Erythroblast (primary cell): ENCODE measurements at regions not wholly inside any gene's neighbourhood (a gene's known extent, or its start where the extent isn't known, plus 50 kb on each side); places are given as distances from the start of the nearest gene placed in this dataset.
A peak's percentile ranks its signal among the peaks of the same experiment; 100 is the strongest.

Experiments
- DNase-seq, 2 experiments: peaks; one replicate each; lab custom pipeline; 2025; lab: John Stamatoyannopoulos, UW
- GATA1 ChIP-seq: IDR thresholded peaks from 2 replicates; pipeline ENCODE4 v1.6.1; 2011; ENCODE audit warnings: low read depth, mild to moderate bottlenecking, control low read depth, low read length, moderate library complexity
- POLR2A ChIP-seq: IDR thresholded peaks from 2 replicates; pipeline ENCODE4 v1.6.1; 2011; ENCODE audit warnings: mild to moderate bottlenecking, low read length

- no peak for TF ChIP-seq POLR2A
- TF ChIP-seq GATA1: no peak
These were observed 174.0 kb upstream of the FMR1 start for GRCh38 chrX:147737690-147738089.

GRCh38 chrX:147738265-147738664 lies 173.5 kb upstream of the FMR1 start:
- TF ChIP-seq GATA1 (no peak), POLR2A (no peak)
- DNase-seq: peak in 1 of 2 experiments; percentile 0

More at GRCh38 chrX:147737690-147738089, 174.0 kb upstream of the FMR1 start:
- DNase-seq: no peak

GRCh38 chrX:147739196-147739595 lies 172.5 kb upstream of the FMR1 start:
- DNase-seq: peak; percentile 14 to 69
- TF ChIP-seq POLR2A: no peak
- no peak for TF ChIP-seq GATA1

DNA sequence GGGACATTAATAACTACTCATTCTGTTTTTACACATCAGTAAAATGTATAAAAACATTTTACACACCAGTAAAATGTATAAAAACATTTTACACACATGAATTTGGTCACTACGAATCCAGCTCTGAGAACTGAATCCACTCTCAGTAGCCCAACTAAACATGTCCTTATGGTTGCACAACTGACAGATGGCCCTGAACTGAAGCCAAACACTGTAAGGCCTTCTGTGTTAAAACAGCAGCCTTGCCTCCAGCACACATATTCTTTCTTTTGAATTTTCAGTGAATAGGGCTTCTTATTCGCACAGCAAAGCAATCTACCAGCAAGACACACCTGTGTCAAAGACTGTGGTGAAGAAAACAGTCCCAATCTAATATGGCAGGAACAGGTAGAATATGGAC lies 169.9 kb upstream of the FMR1 start:
- DNase-seq: no peak
- TF ChIP-seq POLR2A (no peak), GATA1 (no peak)

DNA sequence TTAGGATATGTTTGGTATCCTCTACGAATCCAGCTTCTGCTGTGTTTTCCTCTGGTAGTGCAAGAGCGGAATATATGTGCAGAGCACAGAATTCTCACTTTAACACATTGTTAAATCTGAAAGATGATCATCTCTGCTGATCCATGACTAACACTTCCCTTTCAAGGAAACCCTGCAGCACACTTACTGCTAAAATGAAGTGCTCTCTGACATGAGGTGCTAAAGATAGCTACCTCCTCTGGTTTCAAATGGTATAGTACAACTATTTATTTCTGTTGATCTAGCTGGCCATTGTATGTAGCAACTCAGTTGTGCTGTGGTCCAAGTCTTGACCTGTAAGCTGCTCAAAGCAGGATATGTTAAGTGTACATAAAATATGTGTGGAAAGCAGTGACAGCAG lies 162.4 kb upstream of the FMR1 start:
- DNase-seq: no peak
- TF ChIP-seq GATA1 (no peak), POLR2A (no peak)

GRCh38 chrX:147757750-147758149 lies 154.0 kb upstream of the FMR1 start:
- DNase-seq: no peak
- TF ChIP-seq GATA1: no peak
- TF ChIP-seq POLR2A: no peak

GRCh38 chrX:147763131-147763530 lies 148.6 kb upstream of the FMR1 start:
- TF ChIP-seq POLR2A: no peak
- TF ChIP-seq GATA1: no peak
- no peak for DNase-seq

DNA sequence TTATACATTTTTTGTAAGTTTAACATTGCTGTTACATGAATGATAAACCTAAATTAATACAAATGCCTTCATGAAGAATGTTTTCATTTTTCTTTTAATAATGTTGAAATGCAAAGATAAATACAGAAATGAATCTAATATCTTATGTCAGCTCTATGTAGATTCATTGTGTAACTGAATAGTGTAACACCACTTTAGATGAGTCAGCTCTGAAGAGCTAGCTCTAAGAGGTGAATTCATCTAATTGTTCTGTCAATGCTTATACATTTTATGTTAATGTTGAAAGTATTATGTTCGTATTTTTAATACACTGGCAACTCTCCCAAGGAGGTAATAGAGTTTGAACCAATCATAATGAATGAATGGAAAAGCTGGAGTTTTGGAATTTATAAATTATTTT lies 146.9 kb upstream of the FMR1 start:
- DNase-seq: no peak
- TF ChIP-seq GATA1: no peak
- TF ChIP-seq POLR2A: no peak

GRCh38 chrX:147770858-147771257 lies 140.9 kb upstream of the FMR1 start:
- DNase-seq: no peak
- TF ChIP-seq GATA1: no peak
- no peak for TF ChIP-seq POLR2A

DNA sequence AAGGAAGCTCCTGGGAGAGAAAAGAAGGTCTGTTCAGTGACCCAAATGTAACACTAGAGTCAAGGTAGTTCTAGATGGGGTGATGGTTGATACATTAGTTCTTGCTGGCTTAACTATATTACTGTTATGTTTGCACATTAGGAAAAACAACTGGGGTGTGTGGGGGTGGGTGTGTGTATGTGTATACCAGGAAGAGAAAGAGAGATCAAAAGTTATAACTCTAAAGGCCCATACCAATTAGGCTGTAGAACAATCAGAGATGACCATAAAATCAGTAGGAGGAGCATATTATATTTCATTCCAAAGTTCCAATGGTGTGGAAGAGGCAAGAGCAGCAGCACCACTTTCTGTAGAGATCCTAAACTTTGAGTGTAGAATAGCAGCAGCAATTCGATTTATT lies 134.7 kb upstream of the FMR1 start:
- TF ChIP-seq GATA1 (no peak), POLR2A (no peak)

GRCh38 chrX:147779173-147779572 lies 132.5 kb upstream of the FMR1 start:
- no peak for DNase-seq
- TF ChIP-seq GATA1 (no peak), POLR2A (no peak)

More for the DNA sequence above, 134.7 kb upstream of the FMR1 start:
- no peak for DNase-seq

DNA sequence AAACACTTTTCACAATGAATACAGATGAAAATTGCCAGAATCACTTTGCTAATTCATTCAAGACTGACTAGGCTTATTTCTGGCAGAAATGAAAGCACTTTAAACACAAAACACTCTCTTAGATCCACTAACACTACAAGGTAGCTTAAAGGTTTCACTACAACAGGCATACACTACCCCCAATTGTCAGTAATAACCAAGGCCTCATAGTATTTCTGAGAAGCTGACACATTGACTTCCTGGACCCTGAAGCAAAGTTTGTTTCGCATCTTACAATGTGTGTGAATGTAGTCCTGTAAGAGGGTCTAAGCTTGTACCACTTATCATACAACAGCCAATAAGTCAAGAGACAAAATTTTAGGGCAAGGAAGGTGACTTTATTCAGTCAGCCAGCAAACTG lies 129.9 kb upstream of the FMR1 start:
- no peak for TF ChIP-seq POLR2A
- no peak for TF ChIP-seq GATA1
- DNase-seq: no peak

DNA sequence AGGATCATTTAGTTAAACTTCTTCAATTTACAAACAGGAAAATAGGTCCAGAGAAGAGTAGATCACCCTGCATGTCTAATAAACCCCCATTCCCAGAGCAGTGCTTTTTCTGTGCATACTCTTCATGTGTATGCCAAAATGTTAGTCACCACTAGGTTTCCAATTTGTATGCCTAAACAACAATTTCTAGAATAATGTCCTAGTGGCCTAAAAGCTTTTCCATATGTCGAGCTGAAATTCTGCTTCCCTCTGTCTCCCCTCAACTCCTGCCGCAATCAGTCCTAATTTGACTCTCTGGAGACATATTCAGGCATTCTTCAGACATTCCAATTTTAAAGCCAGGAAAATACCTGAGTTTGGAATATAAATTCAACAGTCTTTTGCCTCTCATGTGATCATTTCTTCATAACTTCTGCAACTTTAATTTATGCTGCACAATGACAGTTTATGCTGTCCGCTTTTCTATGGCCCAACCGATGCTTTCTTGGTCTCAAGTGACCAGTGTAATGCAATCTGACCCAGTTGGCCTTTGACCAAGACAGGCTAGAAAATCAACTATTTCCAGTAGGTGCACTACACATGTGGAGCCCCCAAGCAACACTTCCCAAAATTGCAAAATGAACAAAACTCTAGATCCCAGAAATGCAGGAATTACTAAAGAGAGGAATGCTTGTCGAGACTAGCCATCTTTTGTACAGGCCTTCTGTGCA lies 122.9 kb upstream of the FMR1 start:
- no peak for DNase-seq
- TF ChIP-seq GATA1 (no peak), POLR2A (no peak)

- TF ChIP-seq GATA1 (no peak), POLR2A (no peak)
- DNase-seq: no peak
These were observed 111.1 kb upstream of the FMR1 start for GRCh38 chrX:147800663-147801062.

- DNase-seq: peak; percentile 20 to 45
- no peak for TF ChIP-seq POLR2A
- no peak for TF ChIP-seq GATA1
These were observed 107.8 kb upstream of the FMR1 start for GRCh38 chrX:147803948-147804347.
